ENCODE measurements at regions not wholly inside any gene's neighbourhood (a gene's known extent, or its start where the extent isn't known, plus 50 kb on each side); places are given as distances from the start of the nearest gene placed in this dataset.

DNA sequence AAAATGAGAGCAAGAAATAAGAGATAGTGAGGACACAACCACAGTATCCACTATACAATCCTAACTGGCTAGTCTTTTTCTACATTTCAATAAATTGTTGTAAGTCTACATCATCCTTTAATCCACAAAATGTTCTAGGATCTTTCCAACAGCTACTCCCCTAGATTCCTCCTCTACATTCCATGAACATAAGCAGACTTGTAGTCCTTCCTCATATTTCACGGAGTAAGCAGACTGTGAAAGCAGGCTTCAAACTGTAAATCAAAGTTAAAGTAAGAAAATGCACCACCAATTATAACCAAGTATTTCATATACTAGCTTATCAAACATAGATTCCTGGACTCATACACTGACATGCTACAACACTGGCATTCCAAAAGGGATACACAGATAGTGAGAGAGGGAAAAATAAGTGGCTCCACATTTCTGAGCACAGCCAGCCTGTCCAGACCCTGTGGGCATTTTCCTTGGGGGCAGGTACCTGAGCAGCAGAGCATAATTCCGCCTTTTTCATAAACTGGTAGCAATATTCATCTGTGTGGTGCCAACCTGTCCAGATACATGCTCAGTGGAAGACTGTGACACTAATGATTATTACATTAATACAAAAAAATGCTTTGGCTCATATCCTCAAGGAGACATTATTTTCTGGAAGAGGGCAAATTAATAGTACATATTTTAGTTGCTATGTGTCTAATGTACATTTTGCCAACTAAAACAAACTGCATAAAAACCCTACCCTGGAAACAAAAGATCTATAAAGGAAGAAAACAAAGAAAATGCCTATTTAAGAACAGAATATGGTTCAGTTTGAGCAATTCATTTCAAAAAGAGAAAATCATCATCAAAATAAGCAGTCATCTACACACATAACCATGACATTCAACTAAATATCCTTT, 113.3 kb upstream of the FSCB start:
- DNase-seq (ENCODE audit: low read depth in 2 of 2) = peak in 1 of 2 donors; percentile 31
- H3K4me3 ChIP-seq (replicated peaks in 1 of 2; ENCODE audit: low read depth in 2 of 2, low read length in 2 of 2) = no peak overlapping the region
- no peak for TF ChIP-seq CTCF (IDR thresholded peaks at IDR 0.05; ENCODE audit: low read depth, low read length)

DNA sequence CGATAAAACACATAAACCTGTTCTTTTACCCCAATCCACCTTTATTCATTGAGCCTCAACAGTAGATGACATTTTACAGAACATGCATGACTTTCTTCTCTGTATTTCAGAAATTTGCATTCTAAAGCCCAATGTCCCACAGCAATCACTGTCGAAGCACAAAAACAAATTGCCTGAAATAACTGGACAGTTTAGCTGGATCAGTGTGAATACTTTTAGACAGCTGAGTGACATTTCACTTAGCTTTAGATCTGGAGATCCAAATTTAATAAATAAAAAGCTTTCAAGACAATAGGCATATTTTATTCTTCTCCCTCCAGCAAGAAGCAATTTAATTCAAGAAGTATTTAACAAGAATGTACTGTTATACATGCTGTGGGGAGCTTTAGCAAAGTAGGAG, 109.1 kb upstream of the FSCB start:
- no peak overlapping the region for H3K4me3 ChIP-seq (replicated peaks in 1 of 2; ENCODE audit: low read depth in 2 of 2, low read length in 2 of 2)
- DNase-seq (ENCODE audit: low read depth in 2 of 2) = no peak
- no peak for TF ChIP-seq CTCF (IDR thresholded peaks at IDR 0.05; ENCODE audit: low read depth, low read length)

GRCh38 chr14:44613061-44613712, 106.1 kb upstream of the FSCB start:
- H3K4me3 ChIP-seq (replicated peaks in 1 of 2; ENCODE audit: low read depth in 2 of 2, low read length in 2 of 2) = no peak overlapping the region
- DNase-seq (ENCODE audit: low read depth in 2 of 2) = no peak
- TF ChIP-seq CTCF (IDR thresholded peaks at IDR 0.05; ENCODE audit: low read depth, low read length) = no peak

GRCh38 chr14:44612002-44612401, 104.9 kb upstream of the FSCB start:
- TF ChIP-seq CTCF (IDR thresholded peaks at IDR 0.05; ENCODE audit: low read depth, low read length) = no peak
- no peak overlapping the region for H3K4me3 ChIP-seq (replicated peaks in 1 of 2; ENCODE audit: low read depth in 2 of 2, low read length in 2 of 2)
- DNase-seq (ENCODE audit: low read depth in 2 of 2) = no peak

- no peak for DNase-seq (ENCODE audit: low read depth in 2 of 2)
- TF ChIP-seq CTCF (IDR thresholded peaks at IDR 0.05; ENCODE audit: low read depth, low read length) = no peak
- H3K4me3 ChIP-seq (replicated peaks in 1 of 2; ENCODE audit: low read depth in 2 of 2, low read length in 2 of 2) = no peak overlapping the region
Measured at GRCh38 chr14:44609876-44610510, 102.9 kb upstream of the FSCB start.

GRCh38 chr14:44609201-44609600, 102.1 kb upstream of the FSCB start:
- DNase-seq (ENCODE audit: low read depth in 2 of 2) = no peak
- H3K4me3 ChIP-seq (replicated peaks in 1 of 2; ENCODE audit: low read depth in 2 of 2, low read length in 2 of 2) = no peak overlapping the region
- TF ChIP-seq CTCF (IDR thresholded peaks at IDR 0.05; ENCODE audit: low read depth, low read length) = no peak

Measured in cardiac fibroblast (primary cell).